T-cell (primary cell): ENCODE measurements at regions not wholly inside any gene's neighbourhood (a gene's known extent, or its start where the extent isn't known, plus 50 kb on each side); places are given as distances from the start of the nearest gene placed in this dataset.

Experiments
- ATAC-seq, 4 experiments: fragments of 200-7000 bp in 3 of 4; fragments of 150-1000 bp in 1 of 4; cut with Tn5 transposase; replicated peaks in 1 of 4; 1 replicate in 3 of 4; 2 replicates in 1 of 4; pipeline ENCODE4 v1.10.0; 2021; ENCODE audit warnings: moderate library complexity in 3 of 4, mild to moderate bottlenecking in 2 of 4, moderate number of reproducible peaks in 1 of 4
- CTCF ChIA-PET, 2 donors: fragments of 300-600 bp; sonication (Branson Sonifier 250); formaldehyde crosslinking; loops; one replicate each; lab custom pipeline; 2022; ENCODE audit warnings: antibody characterized with exemption in 2 of 2; lab: Charles Lee
- POLR2A ChIA-PET, 2 donors: fragments of 300-600 bp; sonication (Branson Sonifier 250); formaldehyde crosslinking; loops; one replicate each; lab custom pipeline; 2022; ENCODE audit warnings: antibody characterized with exemption in 2 of 2; lab: Charles Lee
- DNase-seq, 35 experiments: peaks; one replicate each; pipeline versions ENCODE4 v3.0.0 to v3.0.0-alpha.2; 2013 to 2023
- H3K27ac ChIP-seq: one replicate; pipeline ENCODE4 v1.5.1; 2013; ENCODE audit warnings: low read length
- H3K27me3 ChIP-seq, 2 experiments: replicated peaks in 1 of 2; 1 replicate in 1 of 2; 2 replicates in 1 of 2; pipeline versions ENCODE4 v1.6.1 to v1.7.0; 2013; ENCODE audit warnings: low read length in 1 of 2, mixed read lengths in 1 of 2; ENCODE audit not compliant: control insufficient read depth in 2 of 2, insufficient read depth in 2 of 2; ENCODE audit errors: extremely low read depth in 1 of 2
- H3K36me3 ChIP-seq, 2 donors: 1 replicate in 1 of 2; 2 replicates in 1 of 2; pipeline versions ENCODE4 v1.6.1 to v1.7.0; 2013; ENCODE audit warnings: low read length in 1 of 2; ENCODE audit not compliant: control insufficient read depth in 2 of 2, insufficient read depth in 1 of 2; ENCODE audit errors: extremely low read depth in 1 of 2
- H3K4me1 ChIP-seq, 2 experiments: 1 replicate in 1 of 2; 2 replicates in 1 of 2; pipeline versions ENCODE4 v1.6.1 to v1.7.0; 2013; ENCODE audit warnings: low read length in 2 of 2, mixed read lengths in 1 of 2; ENCODE audit not compliant: insufficient read depth in 2 of 2, control insufficient read depth in 1 of 2; ENCODE audit errors: extremely low read depth in 1 of 2
- H3K4me3 ChIP-seq, 2 donors: 1 replicate in 1 of 2; 2 replicates in 1 of 2; pipeline versions ENCODE4 v1.5.1 to v1.7.0; 2013; ENCODE audit warnings: mild to moderate bottlenecking in 2 of 2, low read length in 1 of 2, moderate library complexity in 1 of 2; ENCODE audit not compliant: control insufficient read depth in 1 of 2; ENCODE audit errors: extremely low read depth in 1 of 2
- H3K9me3 ChIP-seq: 2 replicates; pipeline ENCODE4 v1.7.0; 2013
- H3K27ac Mint-ChIP-seq, 2 donors: one replicate each; pipeline ENCODE4 v1.8.0; 2020 to 2021; ENCODE audit warnings: mild to moderate bottlenecking in 2 of 2, mixed read lengths in 2 of 2
- H3K27me3 Mint-ChIP-seq, 2 donors: one replicate each; pipeline ENCODE4 v1.8.0; 2021 to 2022; ENCODE audit warnings: mixed read lengths in 2 of 2
- H3K36me3 Mint-ChIP-seq: one replicate; pipeline ENCODE4 v1.8.0; 2021; ENCODE audit warnings: mixed read lengths
- H3K4me1 Mint-ChIP-seq, 3 donors: one replicate each; pipeline ENCODE4 v1.8.0; 2020 to 2022; ENCODE audit warnings: mixed read lengths in 3 of 3, mild to moderate bottlenecking in 1 of 3
- H3K4me3 Mint-ChIP-seq, 3 donors: one replicate each; pipeline ENCODE4 v1.8.0; 2020 to 2022; ENCODE audit warnings: mild to moderate bottlenecking in 3 of 3, mixed read lengths in 3 of 3, moderate library complexity in 3 of 3
- H3K9me3 Mint-ChIP-seq, 3 donors: one replicate each; pipeline ENCODE4 v1.8.0; 2020 to 2022; ENCODE audit warnings: mixed read lengths in 3 of 3
- WGBS: methylation state at CpG from one replicate; pipeline ENCODE4 v1.1.5; 2013; ENCODE audit warnings: missing lambda C conversion rate; ENCODE audit not compliant: insufficient coverage; 5-methylcytosine and 5-hydroxymethylcytosine counted together

DNA sequence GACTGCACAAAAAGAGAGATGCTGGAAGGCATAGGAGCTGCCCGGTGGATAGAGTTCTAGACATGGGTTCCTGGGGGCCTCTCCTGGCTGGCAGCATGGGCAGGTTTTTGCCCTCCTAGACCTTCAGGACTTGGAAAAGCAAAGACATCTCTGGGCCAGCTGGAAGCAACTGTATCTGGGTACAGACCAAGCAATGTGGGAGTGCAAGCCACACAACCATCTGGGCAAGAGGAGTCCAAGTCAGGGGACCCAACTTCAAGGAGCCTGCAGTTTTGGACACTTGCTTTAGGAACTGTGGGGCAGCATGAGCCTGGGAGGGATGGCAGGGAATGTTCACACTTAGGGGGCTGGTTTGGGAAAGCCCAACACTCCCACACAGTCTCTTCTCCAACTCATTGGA is 323.3 kb downstream of the GADD45G start:
- ATAC-seq (no peak), DNase-seq (no peak)
- H3K27me3 Mint-ChIP-seq: peaks cover 4 to 6% of the 10 kb centered on the region in 2 donors
- 100% methylated on average over 1 of the region's 1 CpG for WGBS
- H3K4me1 Mint-ChIP-seq: peaks cover 8 to 20% (median 15%) of the 10 kb centered on the region in 3 donors
- CTCF ChIA-PET: no interaction called here
- H3K27me3 ChIP-seq: peaks cover 0 to 18% of the 10 kb centered on the region in 2 experiments
- no peaks in the 10 kb centered on the region for H3K9me3 Mint-ChIP-seq
- H3K4me3 Mint-ChIP-seq: no peak overlapping the region
- H3K36me3 ChIP-seq: no peaks in the 10 kb centered on the region
- POLR2A ChIA-PET: no interaction called here
- no peak overlapping the region for H3K27ac Mint-ChIP-seq
- H3K27ac ChIP-seq: no peak overlapping the region
- peaks cover 5 to 13% of the 10 kb centered on the region in 2 experiments for H3K4me1 ChIP-seq
- no peaks in the 10 kb centered on the region for H3K9me3 ChIP-seq
- no peaks in the 10 kb centered on the region for H3K36me3 Mint-ChIP-seq
- no peak overlapping the region for H3K4me3 ChIP-seq

DNA sequence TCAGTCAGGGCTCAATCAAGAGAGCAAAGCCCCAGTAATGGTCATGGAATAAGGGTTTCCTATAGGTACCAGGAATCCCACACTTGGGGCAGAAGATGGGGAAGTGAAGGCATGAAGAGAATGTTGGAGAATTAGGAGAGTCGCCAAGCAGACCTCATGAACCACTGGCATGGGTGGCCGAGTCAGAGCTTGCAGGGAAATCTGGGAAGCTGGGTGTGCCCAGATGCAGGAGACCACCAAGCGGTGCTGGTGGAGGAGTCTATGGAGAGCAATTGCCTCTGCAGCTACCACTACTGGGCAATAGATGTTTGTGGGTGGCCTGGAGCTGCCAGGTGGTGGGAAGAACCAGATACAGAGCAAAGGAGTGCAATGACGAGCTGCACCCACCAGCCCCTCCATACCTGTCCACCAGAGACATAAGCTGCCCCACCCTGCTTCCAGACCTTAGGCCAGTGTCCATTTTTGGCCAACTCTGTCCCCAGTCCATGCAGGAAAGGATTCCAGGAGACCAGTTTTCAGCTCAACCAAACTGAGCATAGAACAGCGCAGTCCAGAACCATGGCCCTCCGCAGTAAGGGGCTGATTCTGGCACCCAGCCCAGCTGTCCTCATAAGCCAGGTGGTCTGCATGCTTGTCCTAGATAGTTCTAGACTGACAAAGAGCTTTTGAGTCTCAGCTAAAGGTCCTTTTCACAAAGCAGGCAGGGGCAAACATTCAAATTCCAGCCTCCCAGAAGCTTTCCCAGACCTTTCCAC is 323.9 kb downstream of the GADD45G start:
- Histone ChIP-seq H3K4me3 (no peak overlapping the region), H3K9me3 (no peaks in the 10 kb centered on the region), H3K27me3 (peaks cover 0 to 14% of the 10 kb centered on the region in 2 experiments), H3K27ac (no peak overlapping the region), H3K4me1 (peaks cover 5 to 12% of the 10 kb centered on the region in 2 experiments), H3K36me3 (no peaks in the 10 kb centered on the region)
- H3K27me3 Mint-ChIP-seq: peaks cover 4 to 6% of the 10 kb centered on the region in 2 donors
- H3K36me3 Mint-ChIP-seq: no peaks in the 10 kb centered on the region
- ATAC-seq (no peak), DNase-seq (no peak)
- peaks cover 8 to 20% (median 15%) of the 10 kb centered on the region in 3 donors for H3K4me1 Mint-ChIP-seq
- CTCF ChIA-PET: no interaction called here
- WGBS: 92% methylated on average over 5 of the region's 6 CpGs
- POLR2A ChIA-PET: no interaction called here
- no peaks in the 10 kb centered on the region for H3K9me3 Mint-ChIP-seq
- H3K4me3 Mint-ChIP-seq: no peak overlapping the region
- no peak overlapping the region for H3K27ac Mint-ChIP-seq

DNA sequence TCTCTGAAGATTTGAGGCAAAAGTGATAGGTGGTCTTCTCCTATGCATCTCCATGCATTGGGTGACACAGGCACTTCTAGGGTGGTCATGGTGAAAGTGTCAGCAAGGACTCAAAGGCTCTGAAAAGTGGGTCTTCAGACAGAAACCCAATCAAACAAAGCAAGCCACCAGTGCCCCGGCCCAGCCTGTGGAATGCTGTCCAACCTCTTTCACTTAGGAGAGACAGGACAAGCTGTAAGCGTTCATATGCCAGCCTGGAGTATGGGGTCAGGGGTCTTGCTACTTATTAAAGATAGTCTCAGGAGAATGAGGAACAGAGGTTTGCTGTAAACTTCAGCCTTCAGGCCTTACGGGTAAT is 324.5 kb downstream of the GADD45G start:
- no peak overlapping the region for H3K27ac ChIP-seq
- H3K4me3 ChIP-seq: no peak overlapping the region
- ChIA-PET CTCF (interaction anchor here in 1 of 2 donors (0.6 kb wide), 1 partner anchor 341 kb away, joined by 7 read pairs; no protein-coding TSS in a partner anchor), POLR2A (interaction anchor here in 1 of 2 donors (0.6 kb wide), 1 partner anchor 59 kb away, joined by 3 read pairs; no protein-coding TSS in a partner anchor)
- Mint-ChIP-seq H3K4me1 (peaks cover 3 to 14% (median 12%) of the 10 kb centered on the region in 3 donors), H3K36me3 (no peaks in the 10 kb centered on the region), H3K27ac (no peak overlapping the region), H3K27me3 (peaks cover 4 to 6% of the 10 kb centered on the region in 2 donors), H3K9me3 (no peaks in the 10 kb centered on the region), H3K4me3 (no peak overlapping the region)
- ATAC-seq: no peak
- 100% methylated on average over 1 of the region's 3 CpGs for WGBS
- no peaks in the 10 kb centered on the region for H3K9me3 ChIP-seq
- H3K36me3 ChIP-seq: no peaks in the 10 kb centered on the region
- DNase-seq: no peak
- peaks cover 0 to 12% of the 10 kb centered on the region in 2 experiments for H3K27me3 ChIP-seq
- peaks cover 5 to 7% of the 10 kb centered on the region in 2 experiments for H3K4me1 ChIP-seq

DNA sequence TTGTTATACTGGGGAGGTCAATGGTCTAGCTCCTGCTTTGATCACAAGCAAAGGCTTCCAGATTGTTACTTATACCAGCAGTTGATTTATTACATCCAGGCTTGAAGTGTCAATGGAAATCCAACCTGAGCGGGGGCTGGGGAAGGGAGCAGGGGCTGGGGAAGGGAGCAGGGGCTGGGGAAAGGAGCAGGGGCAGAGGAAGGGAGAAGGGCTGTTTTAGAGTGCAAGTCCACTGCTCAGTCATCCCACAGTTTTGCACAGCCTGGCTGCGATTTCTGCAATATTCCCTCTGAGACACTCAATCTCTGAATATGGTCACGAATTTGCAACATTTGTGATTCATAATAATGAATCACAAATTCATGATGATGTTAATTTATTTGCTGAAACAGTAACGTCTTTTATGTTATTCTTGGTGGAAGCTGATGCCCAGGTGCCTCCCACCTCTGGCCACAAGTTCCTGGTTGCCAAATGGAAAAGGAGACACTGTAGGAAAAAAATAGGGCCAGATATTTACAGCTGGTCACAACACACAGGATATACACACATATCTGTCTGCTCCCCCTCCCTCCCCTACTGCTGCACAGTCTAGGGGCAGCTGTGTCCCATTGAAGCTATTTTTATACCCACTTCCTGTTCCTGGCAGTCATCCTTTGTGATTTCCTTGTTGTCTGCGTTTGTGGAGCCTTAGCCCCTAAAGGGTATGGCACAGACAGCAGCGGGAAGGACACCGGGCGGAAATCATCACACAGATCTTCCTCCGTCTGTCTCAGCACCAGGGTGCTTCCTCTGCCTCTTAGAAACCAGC is 325.1 kb downstream of the GADD45G start:
- H3K36me3 ChIP-seq: no peaks in the 10 kb centered on the region
- no peak overlapping the region for H3K4me3 Mint-ChIP-seq
- CTCF ChIA-PET: interaction anchor here in 1 of 2 donors (0.6 kb wide), 1 partner anchor 342 kb away, joined by 7 read pairs; no protein-coding TSS in a partner anchor

DNA sequence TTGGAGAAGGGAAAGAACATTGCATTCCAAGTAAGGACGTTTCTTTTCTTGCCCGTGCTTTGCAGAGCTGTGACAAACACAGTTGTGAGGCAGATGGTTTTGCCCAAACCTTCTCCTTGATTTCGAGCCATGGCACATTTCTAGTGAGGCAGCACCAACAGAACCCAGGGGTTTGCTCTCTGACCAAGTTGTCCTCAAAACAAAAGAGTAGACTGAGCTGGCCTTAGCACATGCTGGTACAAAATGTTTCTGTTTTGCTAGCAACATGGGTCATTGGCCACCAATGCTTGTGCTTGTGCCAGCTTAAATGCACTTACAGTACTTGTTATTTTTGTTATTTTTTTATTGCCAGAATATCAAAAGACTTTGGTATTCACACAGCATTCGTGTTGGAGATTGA is 328.8 kb downstream of the GADD45G start:
- Histone ChIP-seq H3K4me1 (peaks cover 4 to 5% of the 10 kb centered on the region in 2 experiments), H3K36me3 (peaks cover 0 to 3% of the 10 kb centered on the region in 2 donors), H3K27me3 (no peaks in the 10 kb centered on the region), H3K9me3 (no peaks in the 10 kb centered on the region), H3K4me3 (no peak overlapping the region), H3K27ac (no peak overlapping the region)
- peaks cover 2 to 18% (median 11%) of the 10 kb centered on the region in 3 donors for H3K4me1 Mint-ChIP-seq
- ChIA-PET CTCF (no interaction called here), POLR2A (no interaction called here)
- WGBS: 71% methylated on average over 4 of the region's 4 CpGs
- H3K4me3 Mint-ChIP-seq: no peak overlapping the region
- H3K27ac Mint-ChIP-seq: no peak overlapping the region
- ATAC-seq (no peak), DNase-seq (no peak)
- peaks cover 3 to 4% of the 10 kb centered on the region in 2 donors for H3K27me3 Mint-ChIP-seq
- H3K9me3 Mint-ChIP-seq: no peaks in the 10 kb centered on the region
- no peaks in the 10 kb centered on the region for H3K36me3 Mint-ChIP-seq

More for the DNA sequence above, 325.1 kb downstream of the GADD45G start:
- Histone ChIP-seq H3K9me3 (no peaks in the 10 kb centered on the region), H3K27me3 (peaks cover 0 to 6% of the 10 kb centered on the region in 2 experiments), H3K4me1 (peaks cover 4 to 5% of the 10 kb centered on the region in 2 experiments), H3K4me3 (no peak overlapping the region), H3K27ac (no peak overlapping the region)
- WGBS: 41% methylated on average over 6 of the region's 9 CpGs
- no peaks in the 10 kb centered on the region for H3K36me3 Mint-ChIP-seq
- peaks cover 2 to 12% (median 11%) of the 10 kb centered on the region in 3 donors for H3K4me1 Mint-ChIP-seq
- no peaks in the 10 kb centered on the region for H3K9me3 Mint-ChIP-seq
- POLR2A ChIA-PET: interaction anchor here in 1 of 2 donors (0.5 to 0.6 kb wide), 2 partner anchors 54 to 59 kb away, joined by 3 to 7 read pairs; no protein-coding TSS in a partner anchor
- peak in 3 of 4 experiments; percentile 23 to 57 (median 45) for ATAC-seq
- H3K27ac Mint-ChIP-seq: peak overlapping the region in 1 of 2 donors; percentile 14
- DNase-seq: no peak
- H3K27me3 Mint-ChIP-seq: peaks cover 4 to 6% of the 10 kb centered on the region in 2 donors

DNA sequence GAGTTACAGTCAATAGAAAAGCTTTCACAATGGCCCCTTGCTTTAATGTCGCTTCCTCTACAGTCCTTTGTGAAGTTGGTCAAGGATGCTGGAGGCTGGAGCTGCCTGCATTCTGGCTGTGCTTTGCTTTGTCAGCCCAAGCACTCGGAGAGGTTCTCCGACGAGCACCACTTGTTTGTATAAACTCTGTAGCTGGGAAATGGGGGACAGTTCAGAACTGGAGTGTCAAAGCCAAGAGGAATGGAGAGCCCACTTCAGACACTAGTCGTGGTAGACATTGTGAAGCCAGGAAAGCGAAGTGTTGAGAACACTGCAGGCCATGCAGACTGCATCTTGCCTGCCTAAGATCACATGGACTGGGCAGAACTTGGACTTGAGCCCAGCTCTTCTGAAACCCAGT is 330.3 kb downstream of the GADD45G start:
- ChIA-PET POLR2A (no interaction called here), CTCF (no interaction called here)
- no peak for ATAC-seq
- Histone ChIP-seq H3K9me3 (no peaks in the 10 kb centered on the region), H3K4me3 (no peak overlapping the region), H3K27ac (no peak overlapping the region), H3K4me1 (peaks cover 0 to 2% of the 10 kb centered on the region in 2 experiments), H3K36me3 (peaks cover 0 to 3% of the 10 kb centered on the region in 2 donors), H3K27me3 (no peaks in the 10 kb centered on the region)
- peaks cover 8 to 10% of the 10 kb centered on the region in 2 donors for H3K27me3 Mint-ChIP-seq
- peaks cover 1 to 15% (median 5%) of the 10 kb centered on the region in 3 donors for H3K4me1 Mint-ChIP-seq
- no peaks in the 10 kb centered on the region for H3K9me3 Mint-ChIP-seq
- WGBS: 85% methylated on average over 6 of the region's 6 CpGs
- no peaks in the 10 kb centered on the region for H3K36me3 Mint-ChIP-seq
- H3K4me3 Mint-ChIP-seq: no peak overlapping the region
- DNase-seq: no peak
- H3K27ac Mint-ChIP-seq: no peak overlapping the region
